HG03108 (cell line): ENCODE measurements at regions not wholly inside any gene's neighbourhood (a gene's known extent, or its start where the extent isn't known, plus 50 kb on each side); places are given as distances from the start of the nearest gene placed in this dataset.
A peak's percentile ranks its signal among the peaks of the same experiment; 100 is the strongest.
"Not testable (repeated sequence)": the region's sequence is repeated elsewhere in the genome, so short reads cannot be mapped to it uniquely, and the experiment has no call there.

Source experiments
- ATAC-seq: cut with Tn5 transposase; IDR thresholded peaks from one replicate; pipeline ENCODE4 v1.9.1; 2021; ENCODE audit warnings: moderate library complexity; ENCODE audit not compliant: unreplicated experiment

DNA sequence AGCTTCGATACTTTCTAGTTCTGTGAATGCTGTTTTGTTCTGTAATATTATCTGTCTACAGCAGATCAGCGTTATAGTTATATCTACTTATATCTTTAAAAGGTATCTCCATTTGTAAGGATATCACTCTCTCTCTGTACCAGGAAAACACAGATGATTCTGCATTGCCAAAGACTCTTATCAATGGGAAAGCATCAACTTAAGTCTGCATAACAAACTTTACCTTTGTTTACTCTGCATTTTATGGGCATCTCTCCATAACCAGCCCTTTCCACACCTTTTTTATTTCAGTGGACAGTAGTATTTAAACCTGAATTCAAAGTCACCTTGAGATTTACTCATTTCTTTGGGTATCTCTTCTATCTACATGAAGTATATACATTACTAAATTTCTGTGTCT lies 238.7 kb upstream of the GRM7 start:
- no peak for ATAC-seq

DNA sequence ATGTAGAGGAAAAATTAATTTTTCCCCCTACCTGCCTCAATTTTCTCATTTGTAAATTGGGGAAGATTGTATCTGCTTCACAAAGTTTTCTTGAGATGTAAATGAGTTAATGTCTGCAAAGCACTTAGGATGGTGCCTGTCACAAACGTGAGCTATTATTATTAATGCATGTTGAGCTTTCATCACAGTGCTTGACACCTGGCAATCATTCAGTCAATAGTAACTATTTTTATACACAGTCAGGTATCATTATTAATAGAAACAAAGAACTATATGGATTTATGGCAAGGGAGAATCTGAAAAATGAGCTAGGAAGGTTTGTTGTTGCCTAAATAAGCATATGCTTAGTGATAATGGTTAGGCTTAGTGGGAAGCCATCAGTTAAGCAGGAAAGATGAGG lies 238.2 kb upstream of the GRM7 start:
- no peak for ATAC-seq

DNA sequence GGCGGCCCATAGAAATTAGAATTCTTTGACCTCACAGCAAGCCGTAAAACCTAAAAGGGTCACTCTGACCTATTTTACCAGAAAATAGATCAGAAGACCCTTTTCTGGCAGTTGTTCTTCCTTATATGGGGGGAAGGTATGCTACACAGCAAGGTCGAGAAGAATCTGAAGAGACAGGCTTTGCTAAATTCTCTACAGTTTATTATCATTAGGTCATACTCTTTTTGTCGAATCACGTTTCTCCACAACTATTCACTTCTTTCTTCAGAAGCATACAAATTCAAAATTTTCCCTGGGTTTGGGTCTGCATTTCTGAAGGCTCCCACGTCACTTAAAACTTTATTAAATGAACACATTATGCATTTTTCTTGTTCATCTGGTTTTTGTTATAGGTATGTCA lies 229.5 kb upstream of the GRM7 start:
- ATAC-seq: no peak

DNA sequence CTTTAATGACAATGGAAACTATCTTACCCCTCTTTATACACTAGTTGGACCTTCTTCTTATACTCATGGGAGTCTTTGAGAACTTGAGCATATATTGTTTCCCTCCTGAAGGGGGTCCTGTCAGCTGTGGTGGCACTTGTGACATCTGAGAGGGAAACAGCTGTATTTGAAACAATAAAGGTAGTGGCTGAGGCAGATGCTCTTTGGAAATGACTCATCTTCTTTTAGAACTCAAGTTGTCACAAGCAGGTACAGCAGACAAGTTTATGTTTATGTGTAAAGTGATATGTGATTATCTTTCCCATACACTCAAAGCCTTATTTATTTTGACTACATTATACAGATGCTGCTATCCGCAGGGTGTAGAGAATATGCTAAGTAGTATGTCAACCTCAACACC lies 220.0 kb upstream of the GRM7 start:
- no peak for ATAC-seq

DNA sequence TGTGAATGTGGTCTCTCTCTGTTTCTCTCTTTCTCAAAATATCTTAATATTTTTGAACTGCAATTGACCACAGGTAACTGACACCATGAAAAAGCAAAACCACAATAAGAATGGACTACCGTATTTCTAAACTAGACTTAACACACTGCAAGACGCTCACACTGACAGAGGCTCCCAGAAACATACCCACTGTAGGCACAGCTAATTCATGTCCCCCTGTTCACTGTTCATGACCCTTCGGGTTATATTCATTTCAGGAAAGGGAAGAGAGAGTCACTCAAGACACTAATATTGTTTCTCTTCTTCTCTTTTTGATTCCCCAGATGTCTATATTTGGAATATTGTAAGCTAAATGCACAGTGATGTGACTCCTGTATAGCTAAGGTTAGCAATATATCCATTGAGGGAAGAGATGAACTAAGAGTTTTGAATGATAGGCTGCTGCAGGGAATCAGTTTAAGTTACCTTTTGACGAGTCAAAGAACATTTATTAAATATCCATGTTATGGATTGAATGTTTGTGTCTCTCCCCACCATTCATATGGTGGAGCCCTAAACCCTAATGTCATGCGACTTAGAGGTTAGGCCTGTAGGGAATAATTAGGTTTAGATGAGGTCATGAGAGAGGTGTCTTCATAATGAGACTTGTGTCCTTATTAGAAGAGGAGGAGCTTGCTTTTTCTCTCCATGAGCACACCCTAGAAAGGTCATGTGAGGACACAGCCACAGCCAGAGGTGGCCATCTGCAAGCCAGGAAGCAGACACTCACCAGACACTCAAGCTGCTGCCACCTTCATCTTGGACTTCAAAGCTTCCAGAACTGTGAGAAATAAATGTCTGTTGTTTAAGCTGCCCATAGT lies 216.6 kb upstream of the GRM7 start:
- ATAC-seq: no peak

DNA sequence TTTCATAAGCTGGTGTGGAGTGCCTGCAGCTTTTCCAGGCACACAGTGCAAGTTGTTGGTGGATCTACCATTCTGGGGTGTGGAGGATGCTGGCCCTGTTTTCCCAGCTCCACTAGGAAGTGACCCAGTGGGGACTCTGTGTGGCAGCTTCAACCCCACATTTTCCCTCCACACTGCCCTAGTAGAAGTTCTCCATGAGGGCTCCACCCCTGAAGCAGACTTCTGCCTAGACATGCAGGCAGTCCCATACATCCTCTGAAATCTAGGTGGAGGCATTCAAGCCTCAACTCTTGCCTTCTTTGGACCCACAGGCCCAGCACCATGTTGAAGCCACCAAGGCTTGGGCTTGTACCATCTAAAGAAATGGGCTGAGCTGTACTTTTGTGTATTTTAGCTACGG lies 206.2 kb upstream of the GRM7 start:
- no peak for ATAC-seq

DNA sequence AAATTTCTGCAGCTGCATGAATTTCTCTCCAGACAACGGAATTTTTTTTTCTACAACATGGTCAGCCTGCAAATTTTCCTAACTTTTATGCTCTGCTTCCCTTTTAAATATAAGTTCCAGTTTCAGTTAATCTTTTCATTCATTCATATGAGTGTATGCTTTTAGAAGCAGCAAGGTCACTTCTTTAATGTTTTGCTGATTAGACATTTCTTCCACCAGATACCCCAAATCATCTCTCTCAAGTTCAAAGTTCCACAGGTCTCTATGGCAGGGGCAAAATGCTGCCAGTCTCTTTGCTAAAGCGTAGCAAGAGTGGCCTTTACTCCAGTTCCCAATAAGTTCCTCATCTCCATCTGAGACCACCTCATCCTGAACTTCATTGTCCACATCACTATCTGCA lies 205.6 kb upstream of the GRM7 start:
- no peak for ATAC-seq

DNA sequence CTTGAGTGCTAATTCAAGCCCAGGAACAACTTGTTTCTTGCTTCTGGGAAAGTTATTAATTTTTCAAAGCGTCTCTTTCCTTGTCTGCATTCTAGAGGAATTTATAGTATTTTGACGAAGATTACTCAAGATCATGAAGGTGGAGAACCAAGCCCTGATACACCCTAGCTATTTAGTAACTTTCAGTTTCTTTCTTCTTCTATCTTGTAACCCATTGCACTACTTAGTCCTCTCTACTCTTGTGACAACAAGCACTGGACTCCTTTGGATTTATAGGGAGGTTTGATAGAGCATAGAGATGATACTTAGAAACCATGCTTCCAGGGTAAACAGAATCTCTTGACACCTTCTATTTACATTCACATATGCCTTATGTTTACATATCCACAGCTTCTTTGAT lies 203.3 kb upstream of the GRM7 start:
- no peak for ATAC-seq

DNA sequence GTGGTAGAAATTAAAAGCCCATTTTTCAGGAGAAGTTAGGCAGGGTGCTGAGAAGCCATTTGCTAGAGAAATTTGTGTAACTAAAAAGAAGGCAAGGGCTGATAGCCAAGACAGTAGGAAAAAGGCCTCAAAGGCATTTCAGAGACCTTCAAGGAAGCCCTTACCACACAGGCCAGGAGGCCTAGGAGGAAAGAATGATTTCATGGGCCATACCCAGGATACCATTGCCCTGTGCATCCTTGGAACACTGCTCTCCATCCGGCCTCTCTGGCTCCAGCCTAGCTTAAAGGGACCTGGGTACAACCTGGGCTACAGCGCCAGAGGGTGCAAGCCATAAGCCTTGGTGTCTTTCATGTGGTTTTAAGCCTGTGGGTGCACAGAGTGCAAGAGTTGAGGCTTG lies 193.6 kb upstream of the GRM7 start:
- ATAC-seq: no peak

DNA sequence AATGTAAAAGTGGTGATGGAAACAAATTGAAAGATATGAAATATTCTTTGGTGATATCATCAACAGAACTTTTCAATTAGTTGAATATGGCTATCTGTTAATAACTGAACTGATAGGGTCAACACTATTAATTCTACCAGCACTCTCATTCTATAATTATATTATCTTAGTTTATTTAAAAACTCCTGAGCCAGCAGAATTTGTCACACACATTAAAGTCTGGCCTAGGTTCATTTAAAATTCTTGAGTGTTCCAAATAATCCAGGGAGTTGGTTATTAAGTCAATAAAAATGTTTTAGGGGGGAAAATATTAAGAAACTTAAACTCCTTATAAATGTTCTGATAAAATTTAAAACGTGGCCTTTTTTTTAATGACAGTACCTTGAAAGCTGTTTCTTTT lies 189.6 kb upstream of the GRM7 start:
- no peak for ATAC-seq

DNA sequence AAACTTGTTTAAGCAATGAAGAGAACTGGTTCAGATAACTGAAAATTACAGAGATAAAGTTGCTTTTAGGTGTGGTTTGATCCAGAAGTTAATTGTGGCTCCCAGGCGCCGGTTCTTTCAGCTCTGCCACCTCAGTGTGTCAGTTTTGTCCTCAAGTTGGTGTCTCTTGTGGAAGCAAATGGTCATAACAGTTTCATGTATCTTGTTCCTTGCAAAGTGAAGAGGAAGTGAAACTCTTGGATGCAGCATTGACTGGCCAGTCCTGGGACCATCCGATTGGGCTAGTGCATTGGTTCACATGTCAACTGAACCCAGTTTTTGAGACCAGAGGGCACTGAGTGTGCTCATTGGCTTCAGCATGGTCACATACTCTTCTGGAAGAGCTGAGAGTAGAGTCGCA lies 181.4 kb upstream of the GRM7 start:
- ATAC-seq: no peak

DNA sequence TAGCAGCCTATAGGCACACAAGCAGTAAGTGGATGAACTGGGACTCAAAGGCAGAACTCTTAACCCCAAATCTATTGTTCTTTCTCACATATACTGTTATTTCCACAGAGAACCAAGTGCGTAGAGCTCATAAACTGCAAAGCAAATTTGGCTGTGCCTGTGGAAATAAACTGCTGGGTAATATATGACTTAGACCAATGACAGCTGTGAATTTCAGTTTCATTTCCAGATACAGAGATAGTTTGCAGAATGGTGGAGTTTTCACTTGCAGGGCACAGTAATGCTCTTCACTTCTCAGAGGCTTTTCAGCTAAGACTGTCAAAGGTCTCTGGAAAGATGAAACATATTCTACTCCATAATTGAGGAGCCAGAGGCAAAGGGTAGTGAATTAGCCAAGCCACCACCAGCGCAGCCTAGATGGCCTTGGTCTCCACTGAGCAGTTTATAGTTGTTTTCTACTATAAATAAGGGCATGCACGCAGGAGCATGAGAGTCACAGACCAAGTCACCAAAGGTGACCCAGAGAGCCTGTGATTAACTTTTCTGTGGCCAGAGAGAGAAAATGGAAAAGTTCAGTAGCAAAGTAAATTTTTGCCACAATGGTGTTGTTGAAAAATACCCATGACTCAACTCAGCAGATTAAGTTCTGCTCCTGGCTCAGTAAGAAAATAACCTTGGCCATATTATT lies 180.7 kb upstream of the GRM7 start:
- peak; percentile 91 for ATAC-seq

DNA sequence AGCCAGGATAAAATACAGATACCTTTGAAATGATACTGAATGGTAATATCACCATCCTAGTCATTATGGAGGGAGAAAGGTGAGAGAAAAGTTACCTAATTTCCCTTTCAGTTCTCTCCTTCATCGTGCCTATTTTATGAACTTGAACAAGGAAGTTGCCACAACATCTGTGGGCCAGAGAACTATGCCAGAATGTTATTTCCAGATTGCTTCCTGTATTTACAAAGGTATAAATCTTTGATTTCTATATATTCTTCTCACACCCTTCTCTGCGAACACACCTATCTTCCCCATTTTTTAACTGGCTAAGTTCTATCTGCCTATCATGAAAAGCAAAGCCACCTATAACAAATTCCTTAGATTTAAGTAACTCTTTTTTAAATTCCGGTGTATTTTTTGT lies 163.6 kb upstream of the GRM7 start:
- no peak for ATAC-seq

DNA sequence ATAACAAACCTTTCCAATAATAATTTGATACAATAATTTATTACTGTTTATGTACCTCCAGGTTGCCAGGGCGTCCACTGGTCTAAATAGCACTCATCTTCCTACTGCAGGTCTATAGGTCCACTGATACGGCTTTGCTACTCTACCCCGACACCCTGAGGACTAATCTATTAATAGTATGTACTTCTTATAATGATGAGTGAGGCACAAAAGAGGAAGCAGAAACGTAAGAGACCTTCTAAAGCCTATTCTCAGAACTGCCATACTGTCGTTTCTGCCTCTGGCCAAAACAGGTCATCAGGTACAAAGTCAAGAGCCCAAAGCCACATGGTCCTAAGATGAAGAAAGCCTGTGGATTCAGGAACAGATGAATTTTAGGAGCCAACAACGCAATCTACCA lies 163.2 kb upstream of the GRM7 start:
- no peak for ATAC-seq

DNA sequence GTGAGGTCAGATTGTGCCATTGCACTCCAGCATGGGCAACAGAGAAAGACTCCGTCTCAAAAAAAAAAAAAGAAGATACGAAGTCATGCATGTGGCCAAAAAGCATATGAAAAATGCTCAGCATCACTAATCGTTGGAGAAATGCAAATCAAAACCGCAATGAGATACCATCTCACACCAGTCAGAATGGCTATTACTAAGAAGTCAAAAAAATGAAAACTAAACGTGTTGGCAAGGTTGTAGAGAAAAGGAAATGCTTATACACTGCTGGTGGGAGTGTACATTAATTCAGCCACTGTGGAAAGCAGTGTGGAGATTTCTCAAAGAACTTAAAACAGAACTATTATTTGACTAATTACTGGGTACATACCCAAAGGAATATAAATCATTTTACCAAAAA lies 156.1 kb upstream of the GRM7 start:
- not testable (repeated sequence) for ATAC-seq

DNA sequence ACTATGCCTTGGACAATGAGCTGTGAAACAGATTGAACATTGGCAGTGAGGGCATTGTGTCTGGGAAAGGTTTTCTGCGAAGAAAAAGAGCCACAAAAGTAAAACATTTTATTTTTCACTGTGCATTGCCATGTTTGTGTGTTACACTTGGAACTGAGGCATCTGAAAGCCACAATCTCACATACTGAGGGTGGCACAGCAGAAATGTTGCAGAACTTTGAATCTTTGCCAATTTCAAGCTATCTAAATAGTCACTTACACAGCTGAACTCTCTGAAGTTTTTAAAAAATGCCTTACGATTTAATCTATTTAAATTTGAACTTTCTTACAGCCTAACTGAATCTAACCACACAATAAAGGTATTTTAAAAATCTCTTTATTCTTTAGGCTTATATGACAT lies 154.1 kb upstream of the GRM7 start:
- no peak for ATAC-seq

DNA sequence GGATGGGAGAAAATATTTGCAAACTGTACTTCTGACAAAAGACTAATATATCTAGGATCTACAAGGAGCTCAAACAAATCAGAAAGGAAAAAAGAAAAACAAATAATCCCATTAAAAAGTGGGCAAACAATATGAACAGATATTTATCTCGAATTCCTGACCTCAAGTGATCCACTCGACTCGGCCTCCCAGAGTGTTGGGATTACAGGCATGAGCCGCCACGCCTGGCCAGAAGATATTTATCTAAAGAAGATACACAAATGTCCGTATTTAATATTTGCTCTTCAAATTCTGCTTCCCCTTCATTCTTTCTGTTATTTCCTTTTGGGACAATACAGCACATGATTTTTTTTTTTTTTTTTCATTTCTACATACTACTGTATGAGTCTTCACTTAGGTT lies 151.7 kb upstream of the GRM7 start:
- no peak for ATAC-seq

DNA sequence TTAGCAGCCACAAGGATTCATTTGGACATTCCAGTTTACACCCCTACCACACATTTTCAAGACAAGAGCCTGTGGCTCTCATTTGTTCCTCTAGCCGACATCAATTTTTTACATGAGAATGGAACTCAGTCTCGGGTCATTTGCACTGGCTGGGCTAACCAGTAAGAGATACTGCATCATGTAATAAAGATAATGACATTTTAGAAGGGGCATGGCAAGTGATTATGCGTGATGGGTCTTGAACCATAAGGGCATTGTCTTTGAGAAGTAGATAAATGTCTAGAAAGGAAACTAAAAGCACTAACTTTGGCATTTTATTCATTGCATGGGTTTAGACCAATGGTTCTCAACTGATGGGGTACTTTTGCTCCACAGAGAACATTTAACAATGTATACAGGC lies 146.0 kb upstream of the GRM7 start:
- no peak for ATAC-seq

DNA sequence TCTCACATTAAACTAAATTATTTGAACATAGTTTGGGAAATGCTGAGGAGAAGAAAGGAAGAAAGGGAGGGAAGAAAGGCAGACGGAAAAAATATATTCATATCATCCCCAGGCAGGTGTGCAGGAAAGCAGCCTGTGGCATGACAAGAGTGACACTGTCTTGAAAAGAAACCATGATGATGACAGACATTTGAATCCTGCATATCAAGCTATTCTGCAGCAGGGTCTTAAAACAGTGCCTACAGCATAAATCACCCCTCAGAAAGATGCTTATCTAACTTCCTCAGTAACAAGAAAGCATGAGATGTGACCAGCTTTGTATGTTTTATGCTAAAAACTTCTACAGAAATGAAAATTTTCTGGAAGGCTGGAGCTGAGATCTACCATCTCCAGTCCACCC lies 144.5 kb upstream of the GRM7 start:
- no peak for ATAC-seq

DNA sequence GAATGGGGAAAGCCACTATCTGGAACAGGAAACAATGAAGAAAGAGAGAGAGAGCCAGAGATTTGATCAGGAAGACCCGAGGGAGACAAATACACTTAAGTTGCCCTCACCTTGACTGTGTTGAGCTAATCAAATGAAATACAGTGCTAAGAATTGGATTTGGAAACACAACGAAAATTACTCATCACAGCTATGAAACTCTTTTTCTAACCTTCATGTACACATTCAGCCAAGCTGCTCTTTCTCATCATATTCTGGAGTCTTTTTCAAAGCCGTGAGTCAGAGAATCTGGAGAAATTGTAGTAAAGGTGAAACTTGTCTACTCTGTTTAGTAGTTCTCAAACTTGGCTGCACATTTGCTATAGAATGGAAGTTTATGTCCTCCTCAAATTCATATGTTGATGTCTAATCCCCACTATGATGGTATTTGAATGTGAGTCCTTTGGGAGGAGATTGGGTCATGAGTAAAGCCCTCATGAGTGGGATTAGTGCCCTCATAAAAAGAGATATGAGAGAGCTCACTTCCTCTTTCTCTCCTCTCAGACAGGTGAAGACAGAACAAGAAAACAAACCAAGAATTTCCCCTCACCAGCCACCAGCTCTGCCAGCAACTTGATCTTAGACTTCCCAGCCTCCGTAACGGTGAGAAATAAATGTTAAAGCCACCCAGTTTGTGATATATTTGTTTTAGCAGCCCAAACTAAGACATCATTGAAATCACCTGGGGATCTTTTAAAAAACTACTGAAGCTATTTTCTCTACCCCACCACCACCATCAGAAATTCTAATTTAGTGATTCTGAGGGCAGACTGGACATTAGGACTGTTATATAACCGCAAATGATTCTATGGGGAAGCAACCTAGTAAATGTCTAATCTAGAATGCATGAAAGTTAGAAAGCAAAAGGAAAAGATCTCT lies 143.6 kb upstream of the GRM7 start:
- peak; percentile 91 for ATAC-seq

DNA sequence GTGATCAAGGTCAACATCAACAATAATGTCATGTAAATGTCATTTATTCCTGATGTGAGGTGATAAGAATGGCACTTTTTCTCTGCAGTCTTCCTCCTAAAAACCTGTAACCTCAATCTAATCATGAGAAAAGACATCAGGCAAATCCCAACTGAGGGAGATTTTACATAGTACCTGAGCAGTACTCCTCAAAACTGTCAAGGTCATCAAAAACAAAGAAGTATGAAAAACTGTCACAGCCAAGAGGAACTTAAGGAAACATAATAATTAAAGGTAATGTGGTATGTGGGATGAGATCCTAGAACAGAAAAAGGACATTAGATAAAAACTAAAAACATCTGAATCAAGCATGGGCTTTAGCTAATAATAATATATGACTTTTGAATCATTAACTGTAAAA lies 140.9 kb upstream of the GRM7 start:
- ATAC-seq: no peak

DNA sequence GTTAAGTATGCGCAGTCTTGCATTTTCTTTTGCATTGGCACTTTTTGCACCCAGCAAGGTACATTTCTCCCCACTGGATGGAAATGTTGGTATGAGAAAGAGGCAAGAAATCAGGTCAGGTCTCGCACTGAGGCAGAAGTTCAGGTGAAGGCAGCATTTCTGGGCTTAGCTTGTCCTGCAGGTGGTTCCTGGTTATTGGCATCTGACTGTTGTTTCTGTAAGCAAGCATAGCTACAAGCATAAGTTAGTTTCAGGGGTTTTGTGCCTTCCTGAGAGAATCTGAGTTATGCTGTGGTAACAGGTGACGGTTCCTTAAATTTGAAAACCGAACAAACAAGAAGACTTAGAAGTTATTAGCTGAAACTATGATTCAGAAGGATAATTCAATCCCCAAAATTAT lies 139.4 kb upstream of the GRM7 start:
- no peak for ATAC-seq
